BE2C (cell line): ENCODE measurements at regions not wholly inside any gene's neighbourhood (a gene's known extent, or its start where the extent isn't known, plus 50 kb on each side); places are given as distances from the start of the nearest gene placed in this dataset.

ENCODE experiments used
- DNase-seq: peaks from one replicate; pipeline ENCODE4 v3.0.0-alpha.2; 2020
- H3K27me3 ChIP-seq: fragments of 250-450 bp; sonication (Bioruptor Pico); 2 replicates; pipeline ENCODE4 v1.5.1; 2020; ENCODE audit warnings: mild to moderate bottlenecking
- H3K36me3 ChIP-seq: fragments of 250-450 bp; sonication (Bioruptor Pico); 2 replicates; pipeline ENCODE4 v1.5.1; 2020; ENCODE audit warnings: mild to moderate bottlenecking
- H3K4me1 ChIP-seq: fragments of 250-450 bp; sonication (Bioruptor Pico); 2 replicates; pipeline ENCODE4 v1.5.1; 2020
- H3K4me3 ChIP-seq: 2 replicates; pipeline ENCODE4 v1.5.1; 2011; ENCODE audit warnings: low read depth, low read length
- H3K9me3 ChIP-seq: fragments of 250-450 bp; sonication (Bioruptor Pico); 2 replicates; pipeline ENCODE4 v1.5.1; 2020
- CTCF ChIP-seq: IDR thresholded peaks from 2 replicates; pipeline ENCODE4 v1.5.1; 2012; ENCODE audit warnings: mild to moderate bottlenecking, low read depth, low read length

DNA sequence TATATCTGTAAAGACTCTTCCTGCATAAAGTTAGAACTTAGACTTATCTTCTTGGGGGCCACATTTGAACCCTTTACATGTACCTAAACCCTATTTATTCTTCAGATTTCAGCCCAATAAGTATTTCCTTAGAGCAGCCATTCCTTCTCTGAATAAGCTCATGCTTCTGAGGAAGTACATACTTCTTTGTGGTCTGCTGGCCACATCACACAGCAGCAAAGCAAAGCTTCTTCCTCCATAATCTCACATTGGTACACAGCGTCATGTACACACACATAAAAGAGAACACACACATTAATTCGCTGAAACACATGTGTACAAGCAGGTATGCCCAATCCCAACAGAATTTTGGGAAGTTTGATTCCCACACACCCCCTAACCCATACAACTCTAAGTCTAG, 331.0 kb downstream of the CDH2 start:
- H3K27me3 ChIP-seq, result no peaks in the 10 kb centered on the region
- H3K4me3 ChIP-seq, result no peak overlapping the region
- H3K9me3 ChIP-seq, result no peaks in the 10 kb centered on the region
- no peak for TF ChIP-seq CTCF
- H3K4me1 ChIP-seq, result no peaks in the 10 kb centered on the region
- no peaks in the 10 kb centered on the region for H3K36me3 ChIP-seq
- DNase-seq, result no peak

GRCh38 chr18:27843783-27844777, 332.9 kb downstream of the CDH2 start:
- Histone ChIP-seq H3K36me3 (no peaks in the 10 kb centered on the region), H3K4me1 (no peaks in the 10 kb centered on the region), H3K9me3 (no peaks in the 10 kb centered on the region), H3K4me3 (no peak overlapping the region), H3K27me3 (no peaks in the 10 kb centered on the region)
- no peak for DNase-seq
- no peak for TF ChIP-seq CTCF

DNA sequence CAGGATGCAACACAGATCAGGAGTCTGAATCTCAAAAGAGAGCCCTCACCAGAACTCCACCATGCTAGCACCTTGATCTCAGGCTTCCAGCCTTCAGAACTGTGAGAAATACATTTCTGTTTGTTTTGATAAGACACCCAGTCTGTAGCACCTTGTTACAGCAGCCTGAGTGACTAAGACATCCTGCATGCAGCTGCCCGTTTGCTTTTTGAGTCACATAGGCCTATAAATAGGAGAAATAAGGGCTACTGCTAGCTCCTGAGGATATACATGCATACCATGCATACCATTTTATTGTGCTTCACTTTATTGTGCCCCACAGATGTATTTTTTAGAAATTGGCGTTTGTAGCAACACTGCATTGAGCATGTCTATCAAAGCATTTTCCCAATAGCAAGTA, 337.8 kb downstream of the CDH2 start:
- Histone ChIP-seq H3K27me3 (no peaks in the 10 kb centered on the region), H3K4me1 (no peaks in the 10 kb centered on the region), H3K4me3 (no peak overlapping the region), H3K9me3 (no peaks in the 10 kb centered on the region), H3K36me3 (no peaks in the 10 kb centered on the region)
- DNase-seq, result no peak
- no peak for TF ChIP-seq CTCF

- DNase-seq, result no peak
- no peak for TF ChIP-seq CTCF
- Histone ChIP-seq H3K4me1 (no peaks in the 10 kb centered on the region), H3K9me3 (no peaks in the 10 kb centered on the region), H3K27me3 (no peaks in the 10 kb centered on the region), H3K36me3 (no peaks in the 10 kb centered on the region), H3K4me3 (no peak overlapping the region)
Observed at GRCh38 chr18:27838225-27838624, 338.7 kb downstream of the CDH2 start.

DNA sequence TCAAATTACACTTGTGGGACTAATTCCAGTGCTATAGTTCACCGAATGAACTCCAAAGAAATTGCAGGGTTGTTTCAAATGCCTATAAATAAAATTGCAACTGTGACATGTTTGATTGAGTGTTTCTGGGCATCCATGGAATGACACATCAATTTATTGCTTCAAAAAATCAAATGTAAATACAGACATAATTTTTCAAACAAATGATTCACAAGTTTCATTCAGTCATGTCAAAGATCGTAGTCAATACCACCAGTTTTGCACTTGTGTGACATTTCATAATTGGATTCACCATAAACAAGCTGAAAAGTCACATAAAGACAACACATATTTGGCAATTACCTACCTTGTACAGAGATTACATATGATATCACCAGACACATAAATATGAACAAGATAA, 350.8 kb downstream of the CDH2 start:
- Histone ChIP-seq H3K4me3 (no peak overlapping the region), H3K36me3 (no peaks in the 10 kb centered on the region), H3K9me3 (no peaks in the 10 kb centered on the region), H3K4me1 (no peaks in the 10 kb centered on the region), H3K27me3 (no peaks in the 10 kb centered on the region)
- TF ChIP-seq CTCF, result no peak
- DNase-seq, result no peak

GRCh38 chr18:27825689-27826088, 351.2 kb downstream of the CDH2 start:
- H3K36me3 ChIP-seq, result no peaks in the 10 kb centered on the region
- TF ChIP-seq CTCF, result no peak
- no peak for DNase-seq
- no peaks in the 10 kb centered on the region for H3K9me3 ChIP-seq
- H3K4me1 ChIP-seq, result no peaks in the 10 kb centered on the region
- no peak overlapping the region for H3K4me3 ChIP-seq
- no peaks in the 10 kb centered on the region for H3K27me3 ChIP-seq
